ENCODE measurements at regions not wholly inside any gene's neighbourhood (a gene's known extent, or its start where the extent isn't known, plus 50 kb on each side); places are given as distances from the start of the nearest gene placed in this dataset.

- no peak for TF ChIP-seq GATA2 (IDR thresholded peaks at IDR 0.05; ENCODE audit: low read depth, low read length)
- no peak for TF ChIP-seq GATA3 (IDR thresholded peaks at IDR 0.05; ENCODE audit: low read depth, low read length)
These were observed 664.3 kb downstream of the BRD1 start for GRCh38 chr22:49163258-49163959.
